B cell (primary cell): ENCODE measurements at regions not wholly inside any gene's neighbourhood (a gene's known extent, or its start where the extent isn't known, plus 50 kb on each side); places are given as distances from the start of the nearest gene placed in this dataset.

Source experiments
- EZH2 ChIP-seq: IDR thresholded peaks from 2 replicates; pipeline ENCODE4 v1.6.1; 2012; ENCODE audit warnings: borderline replicate concordance, low read depth, mild to moderate bottlenecking, moderate library complexity, low read length; ENCODE audit not compliant: insufficient read depth, poor library complexity, severe bottlenecking
- TF ChIP-seq, protein P1 (sequence below): fragments of 200-600 bp; IDR thresholded peaks from one replicate; pipeline ENCODE4 v1.8.0; 2022; ENCODE audit warnings: antibody characterized with exemption, mild to moderate bottlenecking

DNA sequence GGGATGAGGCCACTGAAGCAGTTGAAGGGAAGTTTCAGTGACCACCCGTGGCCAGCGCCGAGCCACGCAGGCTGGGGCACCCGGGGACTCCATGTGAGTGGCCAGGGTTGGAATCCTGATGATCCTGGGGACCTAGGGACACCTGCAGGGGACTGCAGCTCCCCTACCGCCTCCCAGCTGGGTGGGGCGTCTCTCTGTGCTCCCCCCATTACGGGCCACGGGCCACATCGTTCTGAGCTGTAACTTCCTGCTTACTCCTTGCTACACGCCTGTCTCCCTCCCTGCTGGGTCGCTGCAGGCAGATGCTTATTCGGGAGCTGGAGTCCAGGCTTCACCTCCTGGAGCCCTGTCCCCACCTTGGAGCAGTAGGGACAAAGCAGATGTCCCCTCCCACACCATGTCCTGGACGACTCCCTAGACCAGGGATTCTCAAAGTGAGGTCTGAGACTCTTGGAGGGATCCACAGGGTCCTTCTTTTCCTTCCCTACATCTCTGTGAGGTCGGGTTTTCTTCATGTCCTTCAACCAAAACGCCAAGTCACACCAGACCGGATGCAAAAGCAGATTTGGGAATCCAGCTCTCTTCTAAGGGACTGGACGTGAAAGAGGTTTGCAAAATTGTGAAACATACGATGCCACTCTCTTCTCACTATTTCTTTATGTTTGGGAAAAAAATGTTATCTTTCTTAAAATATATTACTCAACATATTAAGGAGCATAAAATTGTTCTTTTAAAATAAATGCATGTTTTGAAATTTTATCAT lies 85.9 kb upstream of the NCOR2 start:
- TF ChIP-seq, protein P1, sequence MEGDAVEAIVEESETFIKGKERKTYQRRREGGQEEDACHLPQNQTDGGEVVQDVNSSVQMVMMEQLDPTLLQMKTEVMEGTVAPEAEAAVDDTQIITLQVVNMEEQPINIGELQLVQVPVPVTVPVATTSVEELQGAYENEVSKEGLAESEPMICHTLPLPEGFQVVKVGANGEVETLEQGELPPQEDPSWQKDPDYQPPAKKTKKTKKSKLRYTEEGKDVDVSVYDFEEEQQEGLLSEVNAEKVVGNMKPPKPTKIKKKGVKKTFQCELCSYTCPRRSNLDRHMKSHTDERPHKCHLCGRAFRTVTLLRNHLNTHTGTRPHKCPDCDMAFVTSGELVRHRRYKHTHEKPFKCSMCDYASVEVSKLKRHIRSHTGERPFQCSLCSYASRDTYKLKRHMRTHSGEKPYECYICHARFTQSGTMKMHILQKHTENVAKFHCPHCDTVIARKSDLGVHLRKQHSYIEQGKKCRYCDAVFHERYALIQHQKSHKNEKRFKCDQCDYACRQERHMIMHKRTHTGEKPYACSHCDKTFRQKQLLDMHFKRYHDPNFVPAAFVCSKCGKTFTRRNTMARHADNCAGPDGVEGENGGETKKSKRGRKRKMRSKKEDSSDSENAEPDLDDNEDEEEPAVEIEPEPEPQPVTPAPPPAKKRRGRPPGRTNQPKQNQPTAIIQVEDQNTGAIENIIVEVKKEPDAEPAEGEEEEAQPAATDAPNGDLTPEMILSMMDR: no peak
- TF ChIP-seq EZH2: no peak
